ENCODE measurements at regions not wholly inside any gene's neighbourhood (a gene's known extent, or its start where the extent isn't known, plus 50 kb on each side); places are given as distances from the start of the nearest gene placed in this dataset.
"Not testable (repeated sequence)": the region's sequence is repeated elsewhere in the genome, so short reads cannot be mapped to it uniquely, and the experiment has no call there.

DNA sequence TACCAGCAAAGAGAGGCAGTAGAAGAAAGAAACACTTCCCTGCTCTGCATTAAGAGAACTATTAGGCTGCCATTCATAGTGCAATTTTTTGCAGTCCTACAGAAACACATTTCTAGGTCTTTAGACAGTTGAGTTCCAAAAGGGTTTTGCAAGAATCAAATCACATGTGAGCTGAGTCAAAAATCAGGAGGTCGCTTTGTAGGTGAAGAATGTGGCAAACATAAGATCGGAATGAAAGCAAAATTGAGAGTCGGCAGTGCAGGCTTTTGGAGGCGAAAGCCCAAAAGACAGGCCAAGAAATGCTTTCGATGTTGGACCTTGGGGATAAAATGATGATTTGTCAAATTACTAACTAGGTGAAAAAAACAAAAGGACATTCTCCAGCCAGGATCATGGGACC, 213.5 kb upstream of the NRIP1 start:
- no peak for DNase-seq

DNA sequence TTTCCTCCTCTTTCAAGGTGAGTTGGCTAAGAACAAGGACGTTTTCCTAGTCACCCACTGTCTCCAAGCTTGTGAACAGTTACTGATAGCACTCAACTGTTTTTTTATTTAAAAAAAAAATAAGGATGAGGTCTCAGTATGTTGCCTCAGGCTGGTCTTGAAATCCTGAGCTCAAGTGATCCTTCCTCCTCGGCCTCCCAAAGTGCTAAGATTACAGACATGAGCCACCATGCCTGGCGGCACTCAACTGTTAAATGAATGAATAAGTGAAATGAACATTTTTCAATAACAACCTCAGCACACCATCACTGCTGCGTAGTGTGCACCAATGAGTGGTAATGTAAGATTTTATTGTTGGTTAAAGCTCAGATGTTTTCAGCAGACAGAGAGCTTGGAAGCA, 214.1 kb upstream of the NRIP1 start:
- DNase-seq = no peak

DNA sequence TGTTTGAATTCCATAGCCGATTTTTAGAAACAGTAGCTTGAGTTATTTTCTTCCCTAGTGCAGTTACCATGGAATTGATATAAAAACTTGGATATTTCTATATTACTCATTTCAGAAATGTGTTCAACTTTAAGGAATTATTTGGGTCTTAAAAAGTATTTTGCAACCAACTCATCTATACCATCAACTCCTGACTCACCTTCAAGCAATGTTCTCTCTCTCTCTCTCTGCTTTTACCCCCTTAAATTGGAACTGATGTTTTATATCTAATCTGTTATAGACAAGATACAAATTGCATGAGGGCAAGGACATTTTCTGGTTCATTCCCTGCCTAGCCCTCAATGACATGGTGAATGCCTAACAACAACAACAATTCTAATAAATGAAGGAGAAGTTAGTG, 214.7 kb upstream of the NRIP1 start:
- DNase-seq = no peak

DNA sequence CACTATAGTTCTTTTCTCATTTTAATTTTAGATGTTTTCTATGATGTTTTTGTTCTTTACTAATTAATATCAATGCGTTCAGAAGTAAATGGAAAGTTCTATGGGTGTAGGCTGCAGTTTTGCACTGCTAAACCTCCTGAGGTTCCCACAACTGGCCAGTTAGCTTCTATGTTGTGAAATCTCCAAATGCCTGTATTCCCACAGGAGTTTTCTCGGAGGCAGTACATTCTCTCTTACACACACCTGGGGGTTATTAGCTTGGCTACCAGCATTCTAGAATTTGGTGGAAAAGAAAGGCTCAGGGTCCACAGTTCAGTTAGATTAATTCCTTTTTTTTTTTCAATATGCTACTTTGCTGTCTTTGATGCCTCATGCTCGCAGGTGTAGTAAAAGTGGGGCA, 216.9 kb upstream of the NRIP1 start:
- no peak for DNase-seq

DNA sequence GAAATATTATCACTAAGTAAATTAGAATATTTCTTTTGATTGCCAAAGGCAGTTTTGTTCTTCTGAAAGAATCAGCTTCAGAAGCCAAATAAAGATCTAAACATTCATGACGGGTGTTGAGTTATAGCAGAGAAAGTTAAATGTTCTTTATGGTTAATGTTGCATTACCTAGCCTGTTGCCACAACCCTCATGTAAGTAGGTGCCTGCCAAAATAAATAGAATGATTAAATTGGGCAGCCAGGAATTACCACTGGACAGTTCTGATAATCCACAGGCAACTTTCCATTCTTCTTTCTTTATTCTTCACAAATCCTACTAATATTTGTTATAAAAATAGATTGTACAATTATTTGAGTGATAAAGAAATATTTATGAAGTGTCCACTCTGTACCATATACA, 217.9 kb upstream of the NRIP1 start:
- no peak for DNase-seq

DNA sequence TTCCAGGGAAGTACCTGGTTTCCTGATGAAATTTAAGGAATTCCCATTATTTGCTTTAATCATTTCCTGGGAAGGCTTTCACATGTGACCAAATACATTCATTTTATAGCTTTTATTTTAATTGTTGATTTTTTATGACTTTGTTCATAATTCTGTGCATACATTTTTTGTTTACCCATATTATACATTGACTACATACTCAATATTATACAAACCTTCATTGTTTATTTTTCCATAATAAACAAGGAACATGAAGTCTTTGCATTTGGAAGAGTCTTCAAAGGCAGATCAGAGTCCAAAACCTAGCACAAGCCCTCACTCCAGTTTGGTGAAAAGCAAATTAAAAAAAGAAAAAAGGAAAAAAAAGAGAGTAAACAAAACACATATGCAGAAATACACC, 218.3 kb upstream of the NRIP1 start:
- DNase-seq = no peak

DNA sequence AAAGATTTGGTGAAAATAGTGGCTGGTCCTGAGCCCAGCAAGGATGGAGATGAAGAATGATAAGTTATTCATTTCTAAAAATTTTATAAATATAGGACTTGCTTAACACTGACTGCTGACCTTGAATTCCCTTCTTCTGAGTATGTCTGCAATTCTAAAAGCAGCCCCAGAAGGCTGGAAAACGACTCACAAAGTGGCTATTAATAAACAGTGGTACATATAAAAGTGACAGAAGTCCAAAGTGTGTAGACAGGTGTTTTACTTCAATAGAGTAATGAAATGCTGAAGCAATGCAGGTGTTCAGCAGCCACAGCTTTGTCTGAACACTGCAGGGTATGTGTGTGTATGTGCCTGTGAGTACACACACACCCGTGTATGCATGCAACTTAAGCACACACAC, 219.0 kb upstream of the NRIP1 start:
- no peak for DNase-seq

DNA sequence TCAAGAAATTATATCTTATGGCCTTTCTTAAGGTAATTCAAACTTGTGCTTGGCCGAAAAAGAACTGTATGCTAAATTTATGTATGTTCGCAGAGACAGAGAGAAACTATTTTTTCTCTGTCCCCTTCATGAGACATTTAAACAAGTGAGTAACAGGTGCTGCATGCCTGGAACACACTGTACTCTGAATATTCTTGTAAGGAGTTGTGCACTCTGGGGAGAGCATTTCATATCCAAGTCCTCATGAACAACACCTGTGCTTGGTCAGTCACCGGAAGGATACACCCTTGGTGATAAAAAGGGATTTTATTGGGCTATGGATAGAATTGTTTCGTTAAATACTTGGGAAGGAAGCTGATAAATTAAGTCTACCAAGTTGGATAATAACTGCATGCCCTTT, 220.8 kb upstream of the NRIP1 start:
- DNase-seq = no peak

DNA sequence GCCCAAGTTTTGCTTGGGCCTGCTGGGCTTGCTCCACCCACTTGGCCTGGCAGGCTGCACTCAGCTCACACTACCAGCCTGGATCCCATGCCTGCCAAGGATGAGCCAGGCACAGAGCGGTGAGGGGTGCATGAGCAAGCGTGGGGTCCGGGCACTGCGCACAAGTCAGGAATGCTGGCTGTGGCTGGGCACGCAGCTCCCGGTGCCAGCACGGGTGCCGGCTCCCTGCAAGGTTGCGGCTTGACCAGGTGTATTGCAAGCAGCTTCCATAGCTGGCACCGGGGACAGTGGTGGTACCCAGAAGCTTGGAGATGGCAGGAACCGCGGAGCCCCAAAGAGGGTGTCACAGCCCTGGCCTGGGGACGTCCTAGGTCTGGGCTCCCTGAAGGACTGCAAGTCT, 224.4 kb upstream of the NRIP1 start:
- no peak for DNase-seq

DNA sequence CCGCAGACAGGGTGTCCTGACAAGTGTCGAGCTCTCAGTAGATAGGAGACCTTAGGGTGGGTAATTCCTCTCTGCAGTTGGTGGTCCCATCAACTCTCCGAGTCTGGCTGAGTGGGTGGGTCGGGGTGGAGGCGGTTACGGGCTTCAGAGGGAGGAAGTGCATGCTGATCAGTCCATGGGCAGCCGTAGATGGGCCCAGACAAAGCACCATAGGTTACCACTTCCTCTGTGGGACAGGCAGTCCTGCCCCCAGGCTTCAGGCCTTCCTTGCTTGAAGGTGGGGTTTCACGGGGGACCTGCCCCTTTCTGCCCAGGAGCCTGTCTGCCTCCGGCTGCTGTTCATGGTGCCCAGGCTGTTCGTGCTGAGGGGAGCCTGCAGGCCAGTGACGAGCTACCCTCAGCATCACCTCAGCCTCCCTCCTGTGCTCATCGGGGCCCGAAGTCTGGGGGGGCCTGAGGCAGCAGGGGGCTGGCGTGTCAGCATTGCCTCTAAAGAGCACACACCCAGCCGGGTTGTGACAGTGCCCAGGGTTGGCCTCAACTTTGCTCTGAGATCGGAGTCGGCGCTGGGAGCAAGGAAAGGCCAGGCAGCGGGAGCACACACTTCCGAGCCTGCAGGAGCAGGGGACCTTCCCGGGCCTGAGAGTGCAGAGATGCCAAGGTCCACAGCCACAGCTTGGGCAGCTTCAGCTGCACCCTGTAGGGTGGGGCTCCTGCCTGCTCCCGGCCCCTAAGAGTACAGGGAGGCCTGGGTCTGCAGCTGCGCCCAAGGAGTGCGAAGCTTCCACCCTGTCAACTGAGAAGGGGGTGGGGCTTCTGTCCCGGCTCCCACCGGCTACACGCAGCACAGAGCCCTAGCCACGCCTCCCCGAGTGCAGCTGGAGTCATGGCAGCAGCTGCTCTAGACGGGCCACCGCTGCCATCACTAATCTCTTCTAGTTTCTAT, 225.4 kb upstream of the NRIP1 start:
- peak in 7 of 51 donors; percentile 3 to 35 (median 13) for DNase-seq

DNA sequence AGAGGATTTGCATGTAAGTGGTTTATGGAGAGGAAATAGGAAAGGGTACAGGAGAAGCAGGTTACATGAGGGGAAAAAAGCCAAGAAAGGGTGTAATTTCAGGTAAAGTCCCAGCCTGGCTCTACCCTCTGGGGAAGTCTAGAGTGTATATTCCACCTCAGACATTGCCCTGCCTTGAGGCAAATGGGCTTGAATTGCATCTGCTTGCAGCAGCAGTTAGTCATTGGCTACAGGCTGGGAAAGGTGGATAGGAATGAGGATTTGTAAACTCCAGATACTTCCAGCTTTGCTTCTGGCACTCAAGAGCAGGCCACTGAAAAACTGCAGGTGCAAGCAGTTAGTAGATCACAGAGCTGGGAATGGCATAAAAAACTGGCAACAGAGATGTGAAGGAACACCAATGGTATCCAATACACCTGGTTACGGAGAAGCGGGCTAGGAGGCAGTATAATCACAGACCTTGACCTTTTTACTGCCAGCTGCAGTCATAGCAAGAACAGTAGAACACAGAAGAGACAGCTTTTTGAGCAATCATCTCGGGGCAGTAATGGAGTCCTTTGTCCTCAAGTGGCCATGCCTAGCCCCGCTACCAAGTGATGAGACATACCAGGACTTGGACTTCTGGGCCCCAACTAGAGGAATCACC, 226.9 kb upstream of the NRIP1 start:
- no peak for DNase-seq

DNA sequence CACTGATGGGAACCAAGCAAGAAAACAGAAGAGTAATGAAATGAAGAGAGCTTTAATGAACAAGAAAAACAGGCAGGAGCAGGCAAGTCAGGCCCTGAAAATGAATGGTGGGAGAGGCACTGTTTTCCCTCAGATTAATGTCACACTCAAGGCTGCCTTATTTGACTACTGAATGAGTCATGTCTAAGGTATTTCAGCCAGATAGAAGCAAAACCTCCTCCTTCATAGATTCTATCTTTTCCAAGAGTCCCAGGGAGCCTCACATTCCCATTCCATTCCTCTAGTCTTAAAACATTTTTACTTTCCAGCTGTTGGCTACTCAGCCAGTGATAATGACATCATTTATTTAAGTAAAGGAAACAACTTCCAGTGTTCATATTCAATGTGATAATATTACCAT, 228.4 kb upstream of the NRIP1 start:
- no peak for DNase-seq

DNA sequence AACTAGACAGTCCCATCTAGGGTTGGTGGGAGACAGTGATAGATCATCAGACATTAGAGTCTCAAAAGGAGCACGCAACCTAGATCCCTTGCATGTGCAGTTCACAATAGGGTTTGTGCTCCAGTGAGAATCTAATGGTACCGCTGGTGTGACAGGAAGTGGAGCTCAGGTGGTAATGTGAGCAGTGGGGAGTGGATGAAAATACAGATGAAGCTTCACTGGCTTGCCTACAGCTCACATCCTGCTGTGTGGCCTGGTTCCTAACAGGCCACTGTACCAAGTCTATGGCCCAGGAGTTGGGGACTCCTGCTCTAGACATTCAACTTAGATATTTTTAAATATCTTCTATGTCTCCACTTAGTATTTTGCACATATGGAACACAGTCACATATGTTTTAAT, 231.1 kb upstream of the NRIP1 start:
- DNase-seq = no peak

DNA sequence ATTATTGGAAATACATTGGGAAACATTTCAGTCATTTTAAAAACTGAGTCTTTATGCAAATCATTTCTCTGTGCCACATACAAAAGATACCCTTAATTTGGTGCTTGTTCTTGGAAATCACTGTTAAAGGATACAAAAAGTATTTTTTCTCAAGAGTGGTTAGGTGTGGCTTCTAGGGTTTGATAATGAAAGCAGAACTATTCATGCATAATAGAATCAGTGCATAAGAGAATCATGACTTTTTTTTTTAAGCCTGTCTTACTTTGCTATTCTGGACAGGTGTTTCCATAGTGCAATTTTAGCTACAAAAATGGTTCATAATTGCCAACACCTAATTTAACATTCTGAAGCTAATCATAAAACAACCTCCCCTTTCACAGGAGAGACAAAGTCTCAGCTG, 233.0 kb upstream of the NRIP1 start:
- no peak for DNase-seq

DNA sequence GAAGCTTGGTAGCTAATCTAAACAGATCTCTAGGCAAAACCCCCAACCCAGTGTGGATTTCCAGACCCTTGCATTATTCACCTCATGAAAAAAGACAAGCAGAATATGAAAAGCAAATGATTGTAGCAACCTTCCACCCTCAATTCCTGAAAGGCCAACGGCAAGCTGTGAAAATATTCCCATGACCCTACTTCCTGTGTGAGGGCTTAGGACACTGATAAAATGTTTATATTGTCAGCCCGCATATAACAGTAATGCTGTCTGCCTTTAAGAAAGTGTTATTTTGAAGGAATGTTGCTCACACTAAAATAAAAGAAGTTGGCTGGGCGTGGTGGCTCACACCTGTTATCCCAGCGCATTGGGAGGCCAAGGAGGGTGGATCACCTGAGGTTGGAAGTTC, 233.5 kb upstream of the NRIP1 start:
- no peak for DNase-seq

DNA sequence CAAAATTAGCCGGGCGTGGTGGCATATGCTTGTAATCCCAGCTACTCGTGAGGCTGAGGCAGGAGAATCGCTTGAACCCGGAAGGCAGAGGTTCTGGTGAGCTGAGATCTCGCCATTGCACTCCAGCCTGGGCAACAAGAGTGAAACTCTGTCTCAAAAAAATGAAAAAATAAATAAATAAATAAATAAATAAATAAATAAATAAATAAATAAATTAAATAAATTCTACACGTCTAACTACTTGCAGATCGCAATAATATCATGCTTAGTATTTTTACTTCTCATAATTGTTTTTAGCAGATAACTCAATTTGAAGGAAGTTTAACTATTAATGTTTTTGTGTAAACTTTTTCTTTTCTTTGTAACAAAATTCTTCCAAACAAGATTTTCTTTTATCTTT, 234.0 kb upstream of the NRIP1 start:
- not testable (repeated sequence) for DNase-seq

DNA sequence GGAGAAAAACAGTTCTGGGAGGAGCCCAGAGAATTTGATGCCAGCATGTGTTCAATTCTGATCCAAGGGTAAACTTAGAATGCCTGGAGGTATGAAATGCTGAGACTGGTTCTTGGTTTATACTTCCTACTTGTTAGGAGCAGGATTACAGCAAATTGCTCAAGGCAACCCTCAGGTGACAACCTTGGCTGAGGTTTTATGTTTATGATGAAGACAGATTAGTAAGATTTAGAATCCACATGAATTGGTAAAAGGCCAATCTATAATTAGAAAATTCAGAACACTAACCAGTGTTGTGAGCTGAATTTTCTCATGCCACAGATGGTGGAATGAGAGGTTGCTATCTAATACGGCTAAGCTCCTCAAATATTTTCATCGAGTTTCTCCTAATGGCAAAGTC, 235.3 kb upstream of the NRIP1 start:
- DNase-seq = no peak

DNA sequence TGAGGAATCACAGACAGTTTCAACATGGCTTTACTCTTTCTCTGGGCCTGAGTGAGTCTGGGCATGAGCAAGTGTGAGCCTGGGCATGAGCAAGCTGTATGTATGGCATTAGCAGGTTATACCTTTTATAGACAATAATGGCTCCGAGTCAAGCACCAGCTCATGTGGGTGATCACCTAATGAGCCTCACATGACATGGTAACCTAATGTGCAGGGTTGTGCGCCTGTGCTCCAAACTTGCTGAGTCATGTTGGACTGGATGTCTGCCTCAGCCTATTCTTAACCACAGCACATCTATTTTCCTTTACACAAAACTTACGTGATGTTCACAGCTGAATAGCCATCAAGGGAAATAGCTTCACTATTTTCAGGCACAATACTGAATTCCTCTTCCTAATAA, 236.2 kb upstream of the NRIP1 start:
- no peak for DNase-seq

DNA sequence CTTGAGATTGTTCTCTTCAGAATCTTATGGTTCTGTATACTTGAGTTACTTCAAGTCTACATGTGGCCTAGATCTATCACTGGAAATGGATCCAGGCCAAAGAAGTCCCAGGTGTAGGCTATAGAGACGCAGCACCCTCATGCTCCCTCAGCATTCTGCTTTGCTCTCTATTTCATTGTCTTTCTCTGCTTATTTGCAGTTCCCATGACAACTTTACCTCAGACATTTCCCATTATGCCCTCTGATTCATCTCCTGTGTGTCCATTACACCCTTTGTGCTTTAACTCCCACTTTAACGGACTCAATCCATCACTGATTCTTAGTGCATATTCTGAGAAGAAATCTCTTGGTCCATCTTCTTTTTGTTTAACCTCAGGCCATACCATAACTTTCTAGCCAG, 236.9 kb upstream of the NRIP1 start:
- no peak for DNase-seq

DNA sequence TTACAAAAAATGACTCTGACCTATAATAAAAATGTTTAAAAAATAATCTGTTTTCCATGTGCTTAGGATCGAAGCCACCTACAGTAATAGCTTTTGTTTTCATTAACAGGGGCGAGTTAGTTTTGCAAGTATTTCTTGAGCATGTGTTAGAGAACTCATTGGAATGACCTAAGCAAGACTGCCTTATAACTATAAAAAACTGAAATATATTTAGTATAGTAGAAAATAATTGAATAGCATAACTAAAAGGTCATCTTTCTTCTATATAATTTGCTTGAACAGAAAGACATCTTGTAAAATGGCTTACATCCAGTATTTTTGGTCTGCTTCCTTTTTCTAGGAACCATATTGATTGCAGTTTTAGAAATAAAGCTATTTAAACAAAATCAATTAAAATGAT, 241.5 kb upstream of the NRIP1 start:
- no peak for DNase-seq

DNA sequence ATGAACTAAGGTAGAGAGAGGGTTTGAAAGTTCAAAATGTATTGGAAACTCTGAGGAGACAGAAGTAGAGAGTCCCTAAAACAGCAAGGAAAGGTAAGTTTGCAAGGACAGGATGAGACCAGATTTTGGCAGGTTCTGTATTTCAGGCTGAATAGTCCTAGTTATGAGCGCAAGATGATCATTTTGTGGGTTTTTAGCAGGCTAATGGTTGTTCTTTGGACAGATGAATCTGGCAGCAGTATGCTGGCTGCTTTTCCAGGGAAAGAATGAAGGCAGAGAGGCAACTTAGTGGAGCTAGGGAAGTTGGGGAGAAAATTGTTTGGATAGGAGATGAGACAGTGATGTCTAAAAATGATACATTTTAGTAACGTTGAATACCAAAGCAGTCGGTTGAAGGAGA, 243.5 kb upstream of the NRIP1 start:
- DNase-seq = no peak

DNA sequence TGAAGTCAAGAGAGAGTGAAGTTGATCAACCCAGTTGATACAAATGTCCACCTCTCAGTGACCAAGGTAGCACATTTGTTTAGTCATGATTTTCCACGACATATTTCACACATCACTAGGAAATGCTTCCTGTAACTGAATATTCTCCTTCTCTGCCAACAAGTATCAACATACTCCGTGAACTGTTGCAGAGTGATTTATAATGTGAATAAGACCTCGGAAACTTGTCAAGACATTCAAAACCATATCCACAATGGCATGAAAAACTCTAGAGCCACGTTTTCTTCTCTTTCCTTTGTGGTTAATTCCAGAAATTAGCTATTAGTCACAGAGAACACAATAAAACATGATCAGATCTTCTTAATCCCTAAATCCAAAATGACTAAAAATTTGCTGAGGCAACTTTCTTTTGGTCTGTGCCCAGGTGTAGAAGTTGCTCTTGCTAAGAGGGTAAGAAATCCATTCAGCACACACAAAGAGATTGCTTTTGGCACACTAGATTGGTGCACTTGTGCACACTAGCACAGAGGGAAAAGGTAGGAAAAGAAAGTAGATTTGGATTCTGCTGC, 244.3 kb upstream of the NRIP1 start:
- no peak for DNase-seq

DNA sequence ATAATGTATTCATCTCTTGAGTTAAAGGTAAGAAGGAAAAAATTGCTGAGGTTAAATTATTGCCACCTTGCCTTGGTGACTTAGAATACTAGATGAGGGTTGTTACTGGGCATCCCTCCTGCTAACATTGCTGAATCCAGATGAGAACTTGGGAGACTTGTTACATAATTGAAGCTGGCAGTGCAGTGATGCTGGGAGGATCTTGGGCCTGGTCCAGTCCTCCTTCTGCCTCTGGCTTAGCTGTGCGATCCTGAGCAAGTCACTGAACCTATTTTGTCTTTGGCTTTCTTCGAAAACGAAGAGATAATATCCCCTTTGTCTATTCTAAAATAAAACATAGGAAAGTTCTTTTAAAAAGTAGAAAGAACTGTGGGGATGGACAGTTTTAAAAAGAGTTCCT, 244.9 kb upstream of the NRIP1 start:
- peak in 8 of 51 donors; percentile 5 to 33 (median 12) for DNase-seq
